Thyroid gland (tissue), 4 donors: ENCODE measurements at regions not wholly inside any gene's neighbourhood (a gene's known extent, or its start where the extent isn't known, plus 50 kb on each side); places are given as distances from the start of the nearest gene placed in this dataset.

ENCODE experiments used
- CTCF ChIP-seq, 6 experiments: fragments of 200-600 bp in 3 of 6; fragments of 450-650 bp in 3 of 6; sonication (generic) in 3 of 6; IDR thresholded peaks; one replicate each; pipeline ENCODE4 v1.5.1; 2016 to 2019; ENCODE audit warnings: antibody characterized with exemption in 6 of 6, mild to moderate bottlenecking in 2 of 6, inconsistent platforms in 1 of 6, moderate library complexity in 1 of 6
- POLR2A ChIP-seq, 2 donors: fragments of 450-650 bp; IDR thresholded peaks; one replicate each; pipeline ENCODE4 v1.6.1; 2017; ENCODE audit warnings: antibody characterized with exemption in 2 of 2, mild to moderate bottlenecking in 2 of 2, moderate library complexity in 1 of 2

- no peak for TF ChIP-seq POLR2A (IDR thresholded peaks at IDR 0.05)
- no peak for TF ChIP-seq CTCF (IDR thresholded peaks at IDR 0.05)
These were observed 165.4 kb upstream of the TNC start for GRCh38 chr9:115283395-115283794.
